ENCODE measurements at regions not wholly inside any gene's neighbourhood (a gene's known extent, or its start where the extent isn't known, plus 50 kb on each side); places are given as distances from the start of the nearest gene placed in this dataset.

GRCh38 chr11:126118806-126119205, 56.1 kb upstream of the CDON start:
- TF ChIP-seq, protein P1, sequence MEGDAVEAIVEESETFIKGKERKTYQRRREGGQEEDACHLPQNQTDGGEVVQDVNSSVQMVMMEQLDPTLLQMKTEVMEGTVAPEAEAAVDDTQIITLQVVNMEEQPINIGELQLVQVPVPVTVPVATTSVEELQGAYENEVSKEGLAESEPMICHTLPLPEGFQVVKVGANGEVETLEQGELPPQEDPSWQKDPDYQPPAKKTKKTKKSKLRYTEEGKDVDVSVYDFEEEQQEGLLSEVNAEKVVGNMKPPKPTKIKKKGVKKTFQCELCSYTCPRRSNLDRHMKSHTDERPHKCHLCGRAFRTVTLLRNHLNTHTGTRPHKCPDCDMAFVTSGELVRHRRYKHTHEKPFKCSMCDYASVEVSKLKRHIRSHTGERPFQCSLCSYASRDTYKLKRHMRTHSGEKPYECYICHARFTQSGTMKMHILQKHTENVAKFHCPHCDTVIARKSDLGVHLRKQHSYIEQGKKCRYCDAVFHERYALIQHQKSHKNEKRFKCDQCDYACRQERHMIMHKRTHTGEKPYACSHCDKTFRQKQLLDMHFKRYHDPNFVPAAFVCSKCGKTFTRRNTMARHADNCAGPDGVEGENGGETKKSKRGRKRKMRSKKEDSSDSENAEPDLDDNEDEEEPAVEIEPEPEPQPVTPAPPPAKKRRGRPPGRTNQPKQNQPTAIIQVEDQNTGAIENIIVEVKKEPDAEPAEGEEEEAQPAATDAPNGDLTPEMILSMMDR (IDR thresholded peaks at IDR 0.05; ENCODE audit: extremely low read depth in 1 of 2, insufficient read depth in 1 of 2, low read depth in 1 of 2, low read length in 2 of 2), result no peak
- no peak for TF ChIP-seq POLR2AphosphoS5 (IDR thresholded peaks at IDR 0.05; ENCODE audit: insufficient read depth, low read depth, low read length)
